ENCODE measurements at regions not wholly inside any gene's neighbourhood (a gene's known extent, or its start where the extent isn't known, plus 50 kb on each side); places are given as distances from the start of the nearest gene placed in this dataset.
A peak's percentile ranks its signal among the peaks of the same experiment; 100 is the strongest.
"Not testable (repeated sequence)": the region's sequence is repeated elsewhere in the genome, so short reads cannot be mapped to it uniquely, and the experiment has no call there.

- no peak for DNase-seq (ENCODE audit: low read depth)
- TF ChIP-seq, protein P1, sequence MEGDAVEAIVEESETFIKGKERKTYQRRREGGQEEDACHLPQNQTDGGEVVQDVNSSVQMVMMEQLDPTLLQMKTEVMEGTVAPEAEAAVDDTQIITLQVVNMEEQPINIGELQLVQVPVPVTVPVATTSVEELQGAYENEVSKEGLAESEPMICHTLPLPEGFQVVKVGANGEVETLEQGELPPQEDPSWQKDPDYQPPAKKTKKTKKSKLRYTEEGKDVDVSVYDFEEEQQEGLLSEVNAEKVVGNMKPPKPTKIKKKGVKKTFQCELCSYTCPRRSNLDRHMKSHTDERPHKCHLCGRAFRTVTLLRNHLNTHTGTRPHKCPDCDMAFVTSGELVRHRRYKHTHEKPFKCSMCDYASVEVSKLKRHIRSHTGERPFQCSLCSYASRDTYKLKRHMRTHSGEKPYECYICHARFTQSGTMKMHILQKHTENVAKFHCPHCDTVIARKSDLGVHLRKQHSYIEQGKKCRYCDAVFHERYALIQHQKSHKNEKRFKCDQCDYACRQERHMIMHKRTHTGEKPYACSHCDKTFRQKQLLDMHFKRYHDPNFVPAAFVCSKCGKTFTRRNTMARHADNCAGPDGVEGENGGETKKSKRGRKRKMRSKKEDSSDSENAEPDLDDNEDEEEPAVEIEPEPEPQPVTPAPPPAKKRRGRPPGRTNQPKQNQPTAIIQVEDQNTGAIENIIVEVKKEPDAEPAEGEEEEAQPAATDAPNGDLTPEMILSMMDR (IDR thresholded peaks at IDR 0.05; ENCODE audit: insufficient read depth, low read depth, low read length), result no peak
- H3K4me3 ChIP-seq (ENCODE audit: low read depth, low read length), result no peak overlapping the region
Observed at GRCh38 chr5:92242170-92242569, 859.1 kb upstream of the ARRDC3 start.

DNA sequence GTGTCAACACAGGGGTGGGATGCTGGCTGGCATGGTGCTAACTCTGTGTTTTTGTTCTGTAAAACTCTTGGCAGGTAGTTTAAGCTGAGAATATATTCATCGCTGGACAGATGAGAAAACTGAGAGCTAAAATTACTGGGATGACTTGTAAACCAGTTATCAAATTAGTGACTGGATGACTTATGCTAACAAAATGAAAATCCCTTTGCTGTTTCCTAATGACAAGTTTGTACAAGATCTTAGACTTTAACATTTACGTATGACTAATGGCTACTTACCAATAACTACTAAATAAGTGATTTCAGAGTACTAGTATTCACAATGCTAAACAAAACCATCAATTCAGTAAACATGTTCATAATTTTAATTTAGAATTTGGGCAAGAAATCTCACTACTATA is 854.8 kb upstream of the ARRDC3 start:
- no peak for DNase-seq (ENCODE audit: low read depth)
- TF ChIP-seq, protein P1 (IDR thresholded peaks at IDR 0.05; ENCODE audit: insufficient read depth, low read depth, low read length), result no peak
- H3K4me3 ChIP-seq (ENCODE audit: low read depth, low read length), result no peak overlapping the region

GRCh38 chr5:92222449-92222848 is 839.3 kb upstream of the ARRDC3 start:
- no peak overlapping the region for H3K4me3 ChIP-seq (ENCODE audit: low read depth, low read length)
- no peak for DNase-seq (ENCODE audit: low read depth)
- TF ChIP-seq, protein P1 (IDR thresholded peaks at IDR 0.05; ENCODE audit: insufficient read depth, low read depth, low read length), result peak; percentile 13

DNA sequence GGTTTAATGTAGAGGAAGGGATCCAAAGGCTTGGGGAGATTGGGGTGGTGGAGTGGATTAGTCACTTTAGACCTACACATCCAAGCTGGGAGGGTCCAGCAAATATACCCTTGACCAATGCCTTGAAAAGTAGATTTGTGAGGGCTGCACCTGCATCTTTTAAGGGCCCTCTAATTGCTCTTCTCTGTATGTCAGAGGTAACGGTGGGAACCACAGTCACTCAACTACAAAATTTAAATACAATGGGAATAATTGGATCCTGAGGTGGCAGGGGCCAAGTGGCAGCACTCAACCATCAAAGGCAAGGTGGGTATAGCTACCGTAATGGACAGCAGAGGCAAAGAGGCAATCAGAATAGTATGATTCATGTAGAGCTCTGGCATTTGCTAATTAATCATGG is 833.7 kb upstream of the ARRDC3 start:
- H3K4me3 ChIP-seq (ENCODE audit: low read depth, low read length); DNase-seq (ENCODE audit: low read depth): not testable (repeated sequence)

- TF ChIP-seq, protein P1 (IDR thresholded peaks at IDR 0.05; ENCODE audit: insufficient read depth, low read depth, low read length), result no peak
- H3K4me3 ChIP-seq (ENCODE audit: low read depth, low read length), result no peak overlapping the region
- no peak for DNase-seq (ENCODE audit: low read depth)
Observed at GRCh38 chr5:92215116-92215515, 832.0 kb upstream of the ARRDC3 start.

DNA sequence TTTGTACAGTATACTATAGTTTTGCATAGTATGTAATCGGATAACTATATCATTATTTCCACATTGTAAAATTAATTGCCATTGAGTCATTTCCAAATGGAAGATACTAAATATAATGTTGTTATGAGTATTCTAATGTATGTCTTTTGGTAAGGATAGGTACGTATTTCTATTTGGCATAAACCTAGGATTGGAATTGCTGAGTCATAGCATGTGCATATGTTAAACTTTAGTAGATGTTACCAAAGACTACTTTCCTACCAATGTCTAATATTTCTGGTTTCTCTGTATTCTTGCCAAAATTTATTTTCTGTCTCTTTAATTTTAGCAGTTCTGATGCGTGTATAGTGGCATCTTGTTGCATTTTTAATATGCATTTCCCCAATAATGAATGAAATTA is 825.1 kb upstream of the ARRDC3 start:
- H3K4me3 ChIP-seq (ENCODE audit: low read depth, low read length), result no peak overlapping the region
- TF ChIP-seq, protein P1 (IDR thresholded peaks at IDR 0.05; ENCODE audit: insufficient read depth, low read depth, low read length), result no peak
- DNase-seq (ENCODE audit: low read depth), result no peak

DNA sequence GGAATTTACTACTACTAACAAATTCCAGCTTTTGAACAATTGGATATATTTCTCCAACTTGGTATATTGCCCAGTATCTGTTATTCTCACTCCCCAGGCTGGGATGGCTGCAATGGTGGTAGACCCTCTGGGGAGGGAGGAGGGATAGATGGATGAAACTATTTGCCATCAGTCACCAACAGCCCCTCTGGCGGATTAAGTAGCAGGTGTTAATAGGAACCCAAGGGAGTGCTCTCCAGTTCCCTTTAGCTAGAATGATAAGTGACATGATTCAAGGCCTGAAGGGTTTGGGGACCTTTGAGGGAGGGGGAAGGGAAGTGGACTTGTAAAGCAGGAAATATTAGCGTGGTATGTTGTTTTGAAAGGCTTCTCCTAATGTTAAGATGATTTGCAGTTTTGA is 824.0 kb upstream of the ARRDC3 start:
- no peak overlapping the region for H3K4me3 ChIP-seq (ENCODE audit: low read depth, low read length)
- no peak for DNase-seq (ENCODE audit: low read depth)
- TF ChIP-seq, protein P1 (IDR thresholded peaks at IDR 0.05; ENCODE audit: insufficient read depth, low read depth, low read length), result no peak
